ENCODE measurements at regions not wholly inside any gene's neighbourhood (a gene's known extent, or its start where the extent isn't known, plus 50 kb on each side); places are given as distances from the start of the nearest gene placed in this dataset.

- H3K36me3 ChIP-seq (ENCODE audit: insufficient read depth, low read length): no peaks in the 10 kb centered on the region
- no peaks in the 10 kb centered on the region for H3K27me3 ChIP-seq (ENCODE audit: insufficient read depth, low read depth, low read length)
- no peak overlapping the region for H3K9ac ChIP-seq (ENCODE audit: low read length)
- no peaks in the 10 kb centered on the region for H3K9me2 ChIP-seq (ENCODE audit: insufficient read depth, low read length)
- no peaks in the 10 kb centered on the region for H3F3A ChIP-seq (ENCODE audit: insufficient read depth, low read length, poor library complexity, severe bottlenecking)
- H2AFZ ChIP-seq (ENCODE audit: low read depth, low read length): no peak overlapping the region
- no peak overlapping the region for H3K4me3 ChIP-seq (ENCODE audit: low read length)
- no peak overlapping the region for H3K27ac ChIP-seq (ENCODE audit: low read length)
- no peaks in the 10 kb centered on the region for H4K20me1 ChIP-seq (ENCODE audit: insufficient read depth)
- no peak overlapping the region for H3K4me2 ChIP-seq (ENCODE audit: low read length)
- TF ChIP-seq REST (IDR thresholded peaks at IDR 0.05; ENCODE audit: borderline replicate concordance) (no peak), EP300 (conservative IDR thresholded peaks at IDR 0.05; ENCODE audit: poor library complexity, severe bottlenecking) (no peak), CTCF (IDR thresholded peaks at IDR 0.05; ENCODE audit: poor library complexity, severe bottlenecking) (no peak), SMC3 (conservative IDR thresholded peaks at IDR 0.05; ENCODE audit: poor library complexity) (no peak), RAD21 (conservative IDR thresholded peaks at IDR 0.05) (no peak), EZH2 (IDR thresholded peaks at IDR 0.05; ENCODE audit: borderline replicate concordance, insufficient read depth, low read length, poor library complexity, severe bottlenecking) (no peak), POLR2AphosphoS5 (IDR thresholded peaks at IDR 0.05) (no peak), MXI1 (conservative IDR thresholded peaks at IDR 0.05; ENCODE audit: poor library complexity, severe bottlenecking) (no peak), TAF1 (IDR thresholded peaks at IDR 0.05; ENCODE audit: low read depth) (no peak)
- no peaks in the 10 kb centered on the region for H3K79me2 ChIP-seq (replicated peaks; ENCODE audit: insufficient read depth, low read length)
- no peaks in the 10 kb centered on the region for H3K9me3 ChIP-seq (ENCODE audit: low read length)
Observed at GRCh38 chr1:80018348-80018747, 1011.8 kb upstream of the ADGRL4 start.

- Histone ChIP-seq H4K20me1 (ENCODE audit: insufficient read depth) (no peaks in the 10 kb centered on the region), H3K27me3 (ENCODE audit: insufficient read depth, low read depth, low read length) (no peaks in the 10 kb centered on the region), H3K36me3 (ENCODE audit: insufficient read depth, low read length) (no peaks in the 10 kb centered on the region), H3K4me3 (ENCODE audit: low read length) (no peak overlapping the region), H3K9me2 (ENCODE audit: insufficient read depth, low read length) (no peaks in the 10 kb centered on the region), H2AFZ (ENCODE audit: low read depth, low read length) (no peak overlapping the region), H3K9me3 (ENCODE audit: low read length) (no peaks in the 10 kb centered on the region), H3K4me2 (ENCODE audit: low read length) (no peak overlapping the region), H3F3A (ENCODE audit: insufficient read depth, low read length, poor library complexity, severe bottlenecking) (no peaks in the 10 kb centered on the region), H3K79me2 (replicated peaks; ENCODE audit: insufficient read depth, low read length) (no peaks in the 10 kb centered on the region), H3K9ac (ENCODE audit: low read length) (no peak overlapping the region), H3K27ac (ENCODE audit: low read length) (no peak overlapping the region)
- no peak for TF ChIP-seq TAF1 (IDR thresholded peaks at IDR 0.05; ENCODE audit: low read depth)
- TF ChIP-seq EP300 (conservative IDR thresholded peaks at IDR 0.05; ENCODE audit: poor library complexity, severe bottlenecking): no peak
- TF ChIP-seq REST (IDR thresholded peaks at IDR 0.05; ENCODE audit: borderline replicate concordance): no peak
- no peak for TF ChIP-seq SMC3 (conservative IDR thresholded peaks at IDR 0.05; ENCODE audit: poor library complexity)
- no peak for TF ChIP-seq POLR2AphosphoS5 (IDR thresholded peaks at IDR 0.05)
- TF ChIP-seq CTCF (IDR thresholded peaks at IDR 0.05; ENCODE audit: poor library complexity, severe bottlenecking): no peak
- TF ChIP-seq MXI1 (conservative IDR thresholded peaks at IDR 0.05; ENCODE audit: poor library complexity, severe bottlenecking): no peak
- no peak for TF ChIP-seq RAD21 (conservative IDR thresholded peaks at IDR 0.05)
- no peak for TF ChIP-seq EZH2 (IDR thresholded peaks at IDR 0.05; ENCODE audit: borderline replicate concordance, insufficient read depth, low read length, poor library complexity, severe bottlenecking)
Observed at GRCh38 chr1:80008934-80009333, 1002.4 kb upstream of the ADGRL4 start.

All from neural cell (in vitro differentiated cells).